ENCODE measurements at regions not wholly inside any gene's neighbourhood (a gene's known extent, or its start where the extent isn't known, plus 50 kb on each side); places are given as distances from the start of the nearest gene placed in this dataset.
A peak's percentile ranks its signal among the peaks of the same experiment; 100 is the strongest.

DNA sequence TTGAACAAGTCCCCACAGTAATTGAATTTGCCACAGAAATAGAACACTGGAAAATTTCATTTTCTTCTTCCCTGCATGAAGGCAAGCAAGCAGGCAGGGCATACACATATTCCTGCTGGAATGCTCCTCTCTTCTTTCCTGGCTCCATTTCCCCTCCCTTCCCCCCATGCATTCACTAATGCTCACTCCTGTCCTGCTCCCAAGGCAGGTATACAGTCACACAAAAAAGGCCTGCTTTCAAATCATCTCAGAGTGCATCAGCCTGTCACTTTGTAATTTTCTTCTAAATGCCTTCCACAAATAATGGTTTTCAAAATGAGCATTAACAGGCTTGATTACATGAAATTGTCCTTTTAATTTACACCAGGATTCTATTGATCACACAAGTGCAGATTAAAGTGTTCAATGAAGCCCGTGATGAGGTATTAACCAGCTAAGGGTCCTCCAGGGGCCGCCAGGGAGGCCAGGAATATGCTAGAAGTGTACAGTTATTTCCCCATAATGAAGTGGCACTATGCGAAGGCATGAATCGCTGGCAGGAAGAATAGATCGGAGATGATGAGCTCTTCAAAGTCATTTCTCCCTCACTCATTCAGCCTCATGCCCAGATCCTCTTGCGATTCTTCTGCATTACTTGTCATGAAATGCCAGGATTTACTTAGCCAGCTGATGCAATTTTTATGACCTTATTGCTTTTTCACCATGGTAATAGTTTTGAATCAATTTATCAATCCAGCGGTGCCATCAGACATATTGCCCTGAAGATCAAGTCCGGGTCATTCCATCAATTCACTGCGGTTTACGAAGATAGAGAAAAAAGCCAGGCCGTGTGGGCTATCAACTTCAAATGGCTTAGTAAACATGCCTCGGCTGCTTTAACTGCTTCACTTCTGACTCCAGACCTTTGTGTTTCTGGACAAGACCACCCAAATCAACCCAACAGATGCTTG lies 243.5 kb downstream of the GPAT3 start:
- no peaks in the 10 kb centered on the region for H3K27me3 ChIP-seq (ENCODE audit: control insufficient read depth, insufficient read depth, low read length)
- H3K36me3 ChIP-seq (ENCODE audit: control insufficient read depth in 2 of 3, insufficient read depth in 3 of 3, low read length in 3 of 3): no peaks in the 10 kb centered on the region
- no peak overlapping the region for H3K9ac ChIP-seq (ENCODE audit: low read length in 3 of 3)
- no peaks in the 10 kb centered on the region for H3K9me3 ChIP-seq (ENCODE audit: control insufficient read depth in 2 of 3, insufficient read depth in 1 of 3, low read length in 3 of 3)
- no peak for TF ChIP-seq CTCF (IDR thresholded peaks at IDR 0.05; ENCODE audit: borderline replicate concordance, extremely low read depth, insufficient read depth)
- no peaks in the 10 kb centered on the region for H3K4me1 ChIP-seq (ENCODE audit: control insufficient read depth in 2 of 3, insufficient read depth in 2 of 3, low read depth in 1 of 3, low read length in 3 of 3)
- no peak overlapping the region for H3K4me3 ChIP-seq (ENCODE audit: low read length in 3 of 3)
- FAIRE-seq (no peak), DNase-seq (no peak)
- H3K27ac ChIP-seq (ENCODE audit: low read depth in 2 of 2, low read length in 2 of 2): no peak overlapping the region
- intact Hi-C loops (cut with DNase I): no loop called here

DNA sequence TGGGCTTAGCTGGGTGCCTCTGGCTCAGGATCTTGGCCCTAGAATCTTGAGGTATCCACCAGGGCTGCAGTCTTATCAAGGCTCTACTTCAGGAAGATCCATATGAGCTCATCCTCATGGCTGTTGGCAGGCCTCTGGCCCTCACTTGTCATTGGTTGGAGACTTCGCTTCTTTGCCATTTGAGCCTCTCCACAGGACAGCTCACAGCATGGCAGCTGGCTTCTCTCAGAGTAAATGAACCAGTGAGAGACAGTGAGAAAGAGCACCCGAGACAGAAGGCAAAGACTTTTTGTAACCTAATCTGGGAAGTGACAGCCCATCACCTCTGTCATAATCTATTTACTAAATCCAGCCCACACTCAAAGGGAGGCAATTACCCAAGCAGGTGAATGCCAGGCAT lies 236.8 kb downstream of the GPAT3 start:
- no peak overlapping the region for H3K9ac ChIP-seq (ENCODE audit: low read length in 3 of 3)
- no peaks in the 10 kb centered on the region for H3K27me3 ChIP-seq (ENCODE audit: control insufficient read depth, insufficient read depth, low read length)
- TF ChIP-seq CTCF (IDR thresholded peaks at IDR 0.05; ENCODE audit: borderline replicate concordance, extremely low read depth, insufficient read depth): no peak
- DNase-seq (peak in 4 of 5 donors; percentile 48 to 63 (median 56)), FAIRE-seq (no peak)
- no peak overlapping the region for H3K4me3 ChIP-seq (ENCODE audit: low read length in 3 of 3)
- no peaks in the 10 kb centered on the region for H3K36me3 ChIP-seq (ENCODE audit: control insufficient read depth in 2 of 3, insufficient read depth in 3 of 3, low read length in 3 of 3)
- H3K27ac ChIP-seq (ENCODE audit: low read depth in 2 of 2, low read length in 2 of 2): no peak overlapping the region
- H3K9me3 ChIP-seq (ENCODE audit: control insufficient read depth in 2 of 3, insufficient read depth in 1 of 3, low read length in 3 of 3): no peaks in the 10 kb centered on the region
- intact Hi-C loops (cut with DNase I): no loop called here
- H3K4me1 ChIP-seq (ENCODE audit: control insufficient read depth in 2 of 3, insufficient read depth in 2 of 3, low read depth in 1 of 3, low read length in 3 of 3): no peaks in the 10 kb centered on the region

GRCh38 chr4:83771113-83771705 lies 235.3 kb downstream of the GPAT3 start:
- intact Hi-C loops (cut with DNase I): no loop called here
- DNase-seq (peak in 4 of 5 donors; percentile 57 to 81 (median 66)), FAIRE-seq (no peak)
- no peaks in the 10 kb centered on the region for H3K9me3 ChIP-seq (ENCODE audit: control insufficient read depth in 2 of 3, insufficient read depth in 1 of 3, low read length in 3 of 3)
- no peak overlapping the region for H3K4me3 ChIP-seq (ENCODE audit: low read length in 3 of 3)
- no peaks in the 10 kb centered on the region for H3K27me3 ChIP-seq (ENCODE audit: control insufficient read depth, insufficient read depth, low read length)
- H3K27ac ChIP-seq (ENCODE audit: low read depth in 2 of 2, low read length in 2 of 2): no peak overlapping the region
- TF ChIP-seq CTCF (IDR thresholded peaks at IDR 0.05; ENCODE audit: borderline replicate concordance, extremely low read depth, insufficient read depth): peak; percentile 66
- H3K4me1 ChIP-seq (ENCODE audit: control insufficient read depth in 2 of 3, insufficient read depth in 2 of 3, low read depth in 1 of 3, low read length in 3 of 3): no peaks in the 10 kb centered on the region
- H3K9ac ChIP-seq (ENCODE audit: low read length in 3 of 3): no peak overlapping the region
- no peaks in the 10 kb centered on the region for H3K36me3 ChIP-seq (ENCODE audit: control insufficient read depth in 2 of 3, insufficient read depth in 3 of 3, low read length in 3 of 3)
